GM12878 (cell line): ENCODE measurements at regions not wholly inside any gene's neighbourhood (a gene's known extent, or its start where the extent isn't known, plus 50 kb on each side); places are given as distances from the start of the nearest gene placed in this dataset.

Experiments
- CTCF ChIP-seq, 3 experiments: IDR thresholded peaks in 2 of 3; conservative IDR thresholded peaks in 1 of 3; 2 replicates each; pipeline ENCODE4 v1.5.1; 2011; ENCODE audit warnings: low read depth in 3 of 3, low read length in 3 of 3, mild to moderate bottlenecking in 3 of 3, control low read depth in 2 of 3, moderate library complexity in 2 of 3, inconsistent platforms in 1 of 3, mixed read lengths in 1 of 3; ENCODE audit not compliant: control insufficient read depth in 2 of 3, insufficient read depth in 1 of 3; ENCODE audit errors: extremely low read depth in 1 of 3
- EGR1 ChIP-seq, 2 experiments: IDR thresholded peaks; 1 replicate in 1 of 2; 2 replicates in 1 of 2; pipeline ENCODE4 v1.6.1; 2011 to 2012; ENCODE audit warnings: low read depth in 2 of 2, low read length in 2 of 2, borderline replicate concordance in 1 of 2, mild to moderate bottlenecking in 1 of 2, moderate library complexity in 1 of 2
- EP300 ChIP-seq, 2 experiments: fragments of 150-350 bp in 1 of 2; IDR thresholded peaks; 2 replicates each; pipeline ENCODE4 v1.6.1; 2011 to 2012; ENCODE audit warnings: low read depth in 2 of 2, low read length in 2 of 2, borderline replicate concordance in 1 of 2, improper control_type of control experiment in 1 of 2, inconsistent platforms in 1 of 2; ENCODE audit not compliant: control insufficient read depth in 1 of 2
- EZH2 ChIP-seq: IDR thresholded peaks from 2 replicates; pipeline ENCODE4 v1.6.1; 2012; ENCODE audit warnings: low read depth, mild to moderate bottlenecking, control low read depth, inconsistent platforms, low read length, borderline replicate concordance; ENCODE audit not compliant: control insufficient read depth
- JUNB ChIP-seq: IDR thresholded peaks from 2 replicates; pipeline ENCODE4 v1.6.1; 2016; ENCODE audit warnings: antibody characterized with exemption, mild to moderate bottlenecking
- POLR2A ChIP-seq: IDR thresholded peaks from 2 replicates; pipeline ENCODE4 v1.6.1; 2011; ENCODE audit warnings: low read depth, mild to moderate bottlenecking, low read length
- REST ChIP-seq: IDR thresholded peaks from 2 replicates; pipeline ENCODE4 v1.6.1; 2012; ENCODE audit warnings: mild to moderate bottlenecking, low read depth, low read length
- RFX5 ChIP-seq: IDR thresholded peaks from 2 replicates; pipeline ENCODE4 v1.6.1; 2011; ENCODE audit warnings: low read depth, low read length, improper control_type of control experiment
- SMC3 ChIP-seq: IDR thresholded peaks from 2 replicates; pipeline ENCODE4 v1.6.1; 2011; ENCODE audit warnings: low read length, improper control_type of control experiment, borderline replicate concordance
- TCF7 ChIP-seq: IDR thresholded peaks from 2 replicates; pipeline ENCODE4 v1.6.1; 2014; ENCODE audit warnings: antibody characterized with exemption, borderline replicate concordance
- ZNF274 ChIP-seq: IDR thresholded peaks from one replicate; pipeline ENCODE4 v1.8.0; 2011; ENCODE audit not compliant: insufficient read length, insufficient read depth

GRCh38 chr21:20341431-20341830, 656.8 kb upstream of the NCAM2 start:
- TF ChIP-seq CTCF (IDR thresholded peaks at IDR 0.05 in 2 of 3, conservative IDR thresholded peaks at IDR 0.05 in 1 of 3; ENCODE audit: control insufficient read depth in 2 of 3, extremely low read depth in 1 of 3, insufficient read depth in 1 of 3, low read depth in 3 of 3, low read length in 3 of 3): no peak
- no peak for TF ChIP-seq JUNB
- TF ChIP-seq SMC3: no peak
- TF ChIP-seq EGR1 (IDR thresholded peaks at IDR 0.05; ENCODE audit: borderline replicate concordance in 1 of 2, low read depth in 2 of 2, low read length in 2 of 2): no peak
- no peak for TF ChIP-seq ZNF274
- no peak for TF ChIP-seq EZH2
- no peak for TF ChIP-seq EP300 (IDR thresholded peaks at IDR 0.05; ENCODE audit: borderline replicate concordance in 1 of 2, control insufficient read depth in 1 of 2, low read depth in 2 of 2, low read length in 2 of 2)
- TF ChIP-seq RFX5: no peak
- TF ChIP-seq POLR2A: no peak
- TF ChIP-seq TCF7: no peak
- no peak for TF ChIP-seq REST
